NT2/D1 (cell line): ENCODE measurements at regions not wholly inside any gene's neighbourhood (a gene's known extent, or its start where the extent isn't known, plus 50 kb on each side); places are given as distances from the start of the nearest gene placed in this dataset.

Experiments used
- YY1 ChIP-seq: IDR thresholded peaks from 2 replicates; pipeline ENCODE4 v1.6.1; 2011; ENCODE audit not compliant: insufficient read length, insufficient read depth
- ZNF274 ChIP-seq: IDR thresholded peaks from 2 replicates; pipeline ENCODE4 v1.6.1; 2011; ENCODE audit warnings: mild to moderate bottlenecking, low read depth, low read length

- TF ChIP-seq YY1 (no peak), ZNF274 (no peak)
Measured at GRCh38 chr21:16258844-16259611, 529.2 kb downstream of the USP25 start.
